ENCODE measurements at regions not wholly inside any gene's neighbourhood (a gene's known extent, or its start where the extent isn't known, plus 50 kb on each side); places are given as distances from the start of the nearest gene placed in this dataset.

GRCh38 chr10:53230651-53231050 lies 458.1 kb upstream of the MBL2 start:
- no peak overlapping the region for H3K4me3 Mint-ChIP-seq (ENCODE audit: unreplicated experiment)
- no peaks in the 10 kb centered on the region for H3K4me1 Mint-ChIP-seq (ENCODE audit: insufficient read depth, unreplicated experiment)
- ChIA-PET CTCF (no interaction called here), POLR2A (no interaction called here)
- H3K9me3 Mint-ChIP-seq (ENCODE audit: unreplicated experiment): no peaks in the 10 kb centered on the region
- no peak for DNase-seq (ENCODE audit: unreplicated experiment)
- no TSS peak for BruUV-seq (replicated peaks)
- no peaks in the 10 kb centered on the region for H3K36me3 Mint-ChIP-seq (ENCODE audit: insufficient read depth, unreplicated experiment)
- no peak overlapping the region for H3K27ac Mint-ChIP-seq (ENCODE audit: low read depth, unreplicated experiment)
- H3K27me3 Mint-ChIP-seq (ENCODE audit: insufficient read depth, unreplicated experiment): no peaks in the 10 kb centered on the region
- no peak for TF ChIP-seq CTCF (IDR thresholded peaks at IDR 0.05; ENCODE audit: unreplicated experiment)
- intact Hi-C loops (cut with micrococcal nuclease): no loop called here

GRCh38 chr10:53223851-53224250 lies 451.3 kb upstream of the MBL2 start:
- Mint-ChIP-seq H3K4me3 (ENCODE audit: unreplicated experiment) (no peak overlapping the region), H3K4me1 (ENCODE audit: insufficient read depth, unreplicated experiment) (no peaks in the 10 kb centered on the region), H3K36me3 (ENCODE audit: insufficient read depth, unreplicated experiment) (no peaks in the 10 kb centered on the region), H3K27ac (ENCODE audit: low read depth, unreplicated experiment) (no peak overlapping the region), H3K27me3 (ENCODE audit: insufficient read depth, unreplicated experiment) (no peaks in the 10 kb centered on the region), H3K9me3 (ENCODE audit: unreplicated experiment) (no peaks in the 10 kb centered on the region)
- POLR2A ChIA-PET: no interaction called here
- intact Hi-C loops (cut with micrococcal nuclease): no loop called here
- no peak for TF ChIP-seq CTCF (IDR thresholded peaks at IDR 0.05; ENCODE audit: unreplicated experiment)
- no TSS peak for BruUV-seq (replicated peaks)
- no peak for DNase-seq (ENCODE audit: unreplicated experiment)
- CTCF ChIA-PET: interaction anchor here (0.6 to 2.0 kb wide), 5 partner anchors 11 to 444 kb away, joined by 3 to 8 read pairs (median 3); no protein-coding TSS in a partner anchor

DNA sequence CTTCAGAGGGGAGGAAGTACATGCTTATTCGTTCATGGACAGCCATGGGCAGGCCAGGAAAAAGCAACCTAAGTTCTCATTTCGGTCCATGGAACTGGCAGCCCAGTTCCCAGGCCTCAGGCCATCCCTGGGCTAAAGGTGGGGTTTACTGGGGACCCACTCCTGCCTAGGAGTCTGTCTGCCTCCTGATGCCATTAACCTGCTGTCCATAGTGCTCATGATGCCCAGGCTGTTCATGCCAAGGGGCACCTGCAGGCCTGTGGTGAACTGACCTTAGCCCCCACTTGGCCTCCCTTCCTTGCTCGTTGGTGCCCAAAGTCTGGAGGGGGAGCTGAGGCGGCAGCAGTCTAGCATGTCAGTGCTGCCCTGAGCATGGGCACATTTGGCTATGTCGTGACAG lies 450.2 kb upstream of the MBL2 start:
- no peak overlapping the region for H3K4me3 Mint-ChIP-seq (ENCODE audit: unreplicated experiment)
- CTCF ChIA-PET: interaction anchor here (2.0 kb wide), 1 partner anchor 14 kb away, joined by 8 read pairs; no protein-coding TSS in a partner anchor
- intact Hi-C loops (cut with micrococcal nuclease): no loop called here
- POLR2A ChIA-PET: no interaction called here
- no peaks in the 10 kb centered on the region for H3K36me3 Mint-ChIP-seq (ENCODE audit: insufficient read depth, unreplicated experiment)
- TF ChIP-seq CTCF (IDR thresholded peaks at IDR 0.05; ENCODE audit: unreplicated experiment): no peak
- BruUV-seq (replicated peaks): no TSS peak
- H3K27me3 Mint-ChIP-seq (ENCODE audit: insufficient read depth, unreplicated experiment): no peaks in the 10 kb centered on the region
- no peak for DNase-seq (ENCODE audit: unreplicated experiment)
- H3K4me1 Mint-ChIP-seq (ENCODE audit: insufficient read depth, unreplicated experiment): no peaks in the 10 kb centered on the region
- H3K9me3 Mint-ChIP-seq (ENCODE audit: unreplicated experiment): no peaks in the 10 kb centered on the region
- H3K27ac Mint-ChIP-seq (ENCODE audit: low read depth, unreplicated experiment): no peak overlapping the region

- peak; percentile 49 for DNase-seq (ENCODE audit: unreplicated experiment)
- H3K9me3 Mint-ChIP-seq (ENCODE audit: unreplicated experiment): no peaks in the 10 kb centered on the region
- no peak overlapping the region for H3K27ac Mint-ChIP-seq (ENCODE audit: low read depth, unreplicated experiment)
- H3K27me3 Mint-ChIP-seq (ENCODE audit: insufficient read depth, unreplicated experiment): no peaks in the 10 kb centered on the region
- H3K36me3 Mint-ChIP-seq (ENCODE audit: insufficient read depth, unreplicated experiment): peaks cover 7% of the 10 kb centered on the region
- ChIA-PET POLR2A (interaction anchor here (0.7 to 1.1 kb wide), 2 partner anchors 327 to 389 kb away, joined by 3 to 4 read pairs; no protein-coding TSS in a partner anchor), CTCF (interaction anchor here (0.5 to 3.7 kb wide), 37 partner anchors 8 to 1190 kb away, joined by 3 to 31 read pairs (median 3); no protein-coding TSS in a partner anchor)
- H3K4me3 Mint-ChIP-seq (ENCODE audit: unreplicated experiment): no peak overlapping the region
- BruUV-seq (replicated peaks): no TSS peak
- intact Hi-C loops (cut with micrococcal nuclease): loop anchor here (1.0 to 10.0 kb wide), 6 partner anchors 255 to 1192 kb away; no protein-coding TSS in a partner anchor
- H3K4me1 Mint-ChIP-seq (ENCODE audit: insufficient read depth, unreplicated experiment): no peaks in the 10 kb centered on the region
- TF ChIP-seq CTCF (IDR thresholded peaks at IDR 0.05; ENCODE audit: unreplicated experiment): peak; percentile 45
Observed at GRCh38 chr10:53209944-53210611, 437.5 kb upstream of the MBL2 start.
